ENCODE measurements at regions not wholly inside any gene's neighbourhood (a gene's known extent, or its start where the extent isn't known, plus 50 kb on each side); places are given as distances from the start of the nearest gene placed in this dataset.
A peak's percentile ranks its signal among the peaks of the same experiment; 100 is the strongest.

DNA sequence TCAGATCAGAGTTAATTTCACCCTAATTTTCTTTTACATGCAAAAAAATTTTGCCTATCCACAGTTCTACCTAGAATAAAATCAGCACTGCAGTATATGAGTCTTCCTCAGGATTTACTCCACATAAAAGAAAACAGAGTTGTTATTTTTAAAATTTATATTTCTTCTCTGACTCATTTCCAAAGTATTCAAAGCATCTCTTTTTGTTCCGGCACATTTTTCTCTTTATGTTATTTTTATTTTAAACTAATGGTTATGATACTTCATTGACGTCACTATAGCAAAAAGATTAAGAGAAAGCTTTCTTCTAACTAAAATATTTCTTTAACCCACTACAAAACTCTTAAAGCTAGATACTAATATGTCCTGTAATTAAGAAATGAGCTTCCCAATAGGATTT lies 590.4 kb downstream of the PRELID2 start:
- CTCF ChIA-PET = no interaction called here
- Histone ChIP-seq H3K27ac (ENCODE audit: low read depth, low read length, poor library complexity, severe bottlenecking) (peak overlapping the region; percentile 97), H3K4me3 (ENCODE audit: low read depth, low read length, poor library complexity, severe bottlenecking) (peak overlapping the region; percentile 28), H3K27me3 (replicated peaks; ENCODE audit: insufficient read depth, low read depth, low read length, poor library complexity) (no peaks in the 10 kb centered on the region), H3K9me3 (ENCODE audit: low read depth, low read length, poor library complexity, severe bottlenecking) (no peaks in the 10 kb centered on the region), H3K36me3 (ENCODE audit: insufficient read depth, low read length, poor library complexity, severe bottlenecking) (no peaks in the 10 kb centered on the region), H3K4me1 (ENCODE audit: insufficient read depth, low read length, poor library complexity, severe bottlenecking) (peaks cover 72% of the 10 kb centered on the region)
- TSS peak; percentile 94 for BruUV-seq (replicated peaks)
- TF ChIP-seq, protein P1, sequence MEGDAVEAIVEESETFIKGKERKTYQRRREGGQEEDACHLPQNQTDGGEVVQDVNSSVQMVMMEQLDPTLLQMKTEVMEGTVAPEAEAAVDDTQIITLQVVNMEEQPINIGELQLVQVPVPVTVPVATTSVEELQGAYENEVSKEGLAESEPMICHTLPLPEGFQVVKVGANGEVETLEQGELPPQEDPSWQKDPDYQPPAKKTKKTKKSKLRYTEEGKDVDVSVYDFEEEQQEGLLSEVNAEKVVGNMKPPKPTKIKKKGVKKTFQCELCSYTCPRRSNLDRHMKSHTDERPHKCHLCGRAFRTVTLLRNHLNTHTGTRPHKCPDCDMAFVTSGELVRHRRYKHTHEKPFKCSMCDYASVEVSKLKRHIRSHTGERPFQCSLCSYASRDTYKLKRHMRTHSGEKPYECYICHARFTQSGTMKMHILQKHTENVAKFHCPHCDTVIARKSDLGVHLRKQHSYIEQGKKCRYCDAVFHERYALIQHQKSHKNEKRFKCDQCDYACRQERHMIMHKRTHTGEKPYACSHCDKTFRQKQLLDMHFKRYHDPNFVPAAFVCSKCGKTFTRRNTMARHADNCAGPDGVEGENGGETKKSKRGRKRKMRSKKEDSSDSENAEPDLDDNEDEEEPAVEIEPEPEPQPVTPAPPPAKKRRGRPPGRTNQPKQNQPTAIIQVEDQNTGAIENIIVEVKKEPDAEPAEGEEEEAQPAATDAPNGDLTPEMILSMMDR (conservative IDR thresholded peaks at IDR 0.05; ENCODE audit: low read depth, low read length) = no peak
- TF ChIP-seq EZH2 (IDR thresholded peaks at IDR 0.05; ENCODE audit: borderline replicate concordance, low read depth, low read length, poor library complexity, severe bottlenecking) = no peak
- no peak for DNase-seq (ENCODE audit: low spot score)
- POLR2A ChIA-PET (ENCODE audit: low non-redundant PET) = interaction anchor here (0.7 kb wide), 2 partner anchors 9 to 1046 kb away, joined by 5 to 10 read pairs; no protein-coding TSS in a partner anchor
- intact Hi-C loops (cut with micrococcal nuclease; ENCODE audit: unreplicated experiment) = loop anchor here (2.0 to 10.0 kb wide), 6 partner anchors 103 to 693 kb away; partner anchors contain the start of gene SH3RF2

DNA sequence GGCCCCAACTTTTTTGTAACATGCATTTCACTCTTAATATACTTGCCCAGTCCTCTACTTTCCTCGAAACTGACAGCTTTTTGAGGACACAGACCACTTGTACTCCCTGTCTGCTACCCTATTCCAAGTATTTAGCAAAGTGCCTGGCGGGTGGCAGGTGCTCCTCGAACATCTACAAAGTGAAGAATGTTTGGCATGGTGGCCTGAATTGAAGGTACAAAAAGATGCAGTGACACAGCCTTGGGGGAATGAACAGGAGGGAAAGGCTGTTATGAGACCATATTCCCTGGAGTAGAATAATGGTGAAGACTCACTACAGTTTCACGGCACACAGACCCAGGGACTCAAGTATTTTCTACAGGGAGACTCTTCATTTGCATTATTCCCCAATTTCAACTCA lies 590.9 kb downstream of the PRELID2 start:
- H3K27ac ChIP-seq (ENCODE audit: low read depth, low read length, poor library complexity, severe bottlenecking) = peak overlapping the region; percentile 97
- no TSS peak for BruUV-seq (replicated peaks)
- intact Hi-C loops (cut with micrococcal nuclease; ENCODE audit: unreplicated experiment) = loop anchor here (2.0 to 10.0 kb wide), 2 partner anchors 319 to 441 kb away; no protein-coding TSS in a partner anchor

DNA sequence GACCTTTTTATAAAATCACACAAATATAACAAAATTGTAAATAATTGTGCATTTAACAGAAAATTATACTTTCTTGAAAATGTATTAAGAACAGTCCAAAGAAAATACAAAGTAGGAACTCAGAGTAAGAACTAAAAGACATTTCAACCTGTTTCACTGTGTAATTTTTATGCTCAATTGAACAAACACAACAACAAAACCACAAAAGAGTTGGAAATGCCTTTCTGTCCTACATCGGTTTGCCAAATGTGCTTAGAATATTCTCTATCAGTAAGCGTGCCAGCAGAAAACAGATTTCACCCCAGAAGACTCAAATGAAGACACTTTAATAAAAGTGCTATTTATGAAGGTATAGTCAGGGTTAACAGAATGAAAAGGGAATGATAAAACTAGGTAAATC lies 592.1 kb downstream of the PRELID2 start:
- Histone ChIP-seq H3K4me3 (ENCODE audit: low read depth, low read length, poor library complexity, severe bottlenecking) (no peak overlapping the region), H3K4me1 (ENCODE audit: insufficient read depth, low read length, poor library complexity, severe bottlenecking) (peaks cover 71% of the 10 kb centered on the region), H3K9me3 (ENCODE audit: low read depth, low read length, poor library complexity, severe bottlenecking) (no peaks in the 10 kb centered on the region), H3K27me3 (replicated peaks; ENCODE audit: insufficient read depth, low read depth, low read length, poor library complexity) (no peaks in the 10 kb centered on the region), H3K36me3 (ENCODE audit: insufficient read depth, low read length, poor library complexity, severe bottlenecking) (no peaks in the 10 kb centered on the region), H3K27ac (ENCODE audit: low read depth, low read length, poor library complexity, severe bottlenecking) (peak overlapping the region; percentile 97)
- intact Hi-C loops (cut with micrococcal nuclease; ENCODE audit: unreplicated experiment) = loop anchor here (10.0 kb wide), 1 partner anchor 442 kb away; no protein-coding TSS in a partner anchor
- ChIA-PET CTCF (no interaction called here), POLR2A (ENCODE audit: low non-redundant PET) (no interaction called here)
- BruUV-seq (replicated peaks) = no TSS peak
- DNase-seq (ENCODE audit: low spot score) = peak; percentile 58
- TF ChIP-seq, protein P1 (conservative IDR thresholded peaks at IDR 0.05; ENCODE audit: low read depth, low read length) = no peak
- no peak for TF ChIP-seq EZH2 (IDR thresholded peaks at IDR 0.05; ENCODE audit: borderline replicate concordance, low read depth, low read length, poor library complexity, severe bottlenecking)

More for the DNA sequence above, 590.9 kb downstream of the PRELID2 start:
- ChIA-PET CTCF (no interaction called here), POLR2A (ENCODE audit: low non-redundant PET) (no interaction called here)
- no peak overlapping the region for H3K4me3 ChIP-seq (ENCODE audit: low read depth, low read length, poor library complexity, severe bottlenecking)
- H3K9me3 ChIP-seq (ENCODE audit: low read depth, low read length, poor library complexity, severe bottlenecking) = no peaks in the 10 kb centered on the region
- no peak for TF ChIP-seq EZH2 (IDR thresholded peaks at IDR 0.05; ENCODE audit: borderline replicate concordance, low read depth, low read length, poor library complexity, severe bottlenecking)
- TF ChIP-seq, protein P1 (conservative IDR thresholded peaks at IDR 0.05; ENCODE audit: low read depth, low read length) = no peak
- no peaks in the 10 kb centered on the region for H3K27me3 ChIP-seq (replicated peaks; ENCODE audit: insufficient read depth, low read depth, low read length, poor library complexity)
- H3K4me1 ChIP-seq (ENCODE audit: insufficient read depth, low read length, poor library complexity, severe bottlenecking) = peaks cover 72% of the 10 kb centered on the region
- peak; percentile 36 for DNase-seq (ENCODE audit: low spot score)
- H3K36me3 ChIP-seq (ENCODE audit: insufficient read depth, low read length, poor library complexity, severe bottlenecking) = no peaks in the 10 kb centered on the region

Measured in A673 (cell line).